HuH-7 (cell line): ENCODE measurements at regions not wholly inside any gene's neighbourhood (a gene's known extent, or its start where the extent isn't known, plus 50 kb on each side); places are given as distances from the start of the nearest gene placed in this dataset.
"Not testable (repeated sequence)": the region's sequence is repeated elsewhere in the genome, so short reads cannot be mapped to it uniquely, and the experiment has no call there.

Experiments
- DNase-seq: peaks from one replicate; pipeline ENCODE4 v3.0.0; 2011; ENCODE audit warnings: low spot score

DNA sequence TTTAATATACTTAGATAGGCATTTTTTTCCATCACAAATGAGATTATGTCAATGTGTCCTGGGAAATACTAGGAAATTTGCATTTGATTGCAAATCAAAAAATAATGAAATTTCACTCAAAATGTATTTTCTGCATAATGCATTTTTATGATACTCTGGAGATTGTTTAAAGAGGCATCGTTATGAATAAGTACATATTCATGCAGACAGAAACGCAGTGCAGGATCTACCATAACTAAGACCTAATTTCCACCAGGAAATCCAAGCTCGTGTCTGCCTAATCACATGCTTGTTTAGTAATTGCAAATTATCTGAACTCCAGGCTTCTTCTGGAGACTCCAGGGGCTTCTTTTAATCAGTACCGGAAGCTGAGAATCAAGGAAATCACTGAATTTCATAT is 163.5 kb upstream of the MXRA5 start:
- DNase-seq: no peak

- no peak for DNase-seq
These were observed 158.5 kb upstream of the MXRA5 start for GRCh38 chrX:3504916-3505315.

GRCh38 chrX:3501833-3502535 is 155.5 kb upstream of the MXRA5 start:
- no peak for DNase-seq

- DNase-seq: not testable (repeated sequence)
These were observed 149.7 kb upstream of the MXRA5 start for GRCh38 chrX:3495836-3496769.

- DNase-seq: no peak
These were observed 147.2 kb upstream of the MXRA5 start for GRCh38 chrX:3493605-3494004.

DNA sequence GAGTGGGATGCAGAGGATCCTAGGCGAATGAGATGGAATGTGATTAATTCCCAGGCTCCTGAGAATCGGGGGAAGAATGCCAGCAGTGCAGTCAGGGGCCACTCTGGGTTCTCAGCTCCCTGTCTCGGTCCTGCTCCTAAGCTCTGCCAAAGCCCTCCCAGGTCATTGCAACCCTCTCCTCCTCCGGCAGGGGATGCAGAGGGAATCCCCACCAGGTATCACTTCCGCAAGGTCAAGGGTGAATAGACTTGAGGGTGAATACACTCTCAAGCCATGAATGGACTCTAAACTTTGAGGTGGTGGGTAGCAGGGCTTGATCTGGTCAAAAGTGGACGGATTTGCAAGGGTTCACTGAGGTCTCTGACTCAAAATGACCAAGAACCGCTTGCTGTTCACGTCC is 139.3 kb upstream of the MXRA5 start:
- peak; percentile 1 for DNase-seq

DNA sequence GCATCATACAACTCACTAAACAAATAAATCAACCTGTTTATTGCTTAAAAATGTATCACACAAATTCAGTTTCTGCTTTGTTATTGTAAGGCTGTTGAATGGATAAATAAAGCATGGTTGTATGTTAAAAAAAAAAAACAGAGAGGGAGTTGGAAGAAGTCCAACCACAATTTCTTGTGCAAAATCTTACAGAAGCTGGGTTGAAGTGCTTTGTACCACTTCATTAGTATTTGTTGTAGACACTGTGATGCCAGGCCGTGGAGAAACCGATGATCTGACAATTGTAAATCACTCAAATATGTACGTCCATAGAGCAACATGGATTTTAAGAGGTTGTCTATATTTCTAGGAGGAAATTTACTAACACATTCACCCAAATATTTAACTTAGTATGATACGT is 132.6 kb upstream of the MXRA5 start:
- no peak for DNase-seq

- no peak for DNase-seq
These were observed 130.5 kb upstream of the MXRA5 start for GRCh38 chrX:3476973-3477372.

DNA sequence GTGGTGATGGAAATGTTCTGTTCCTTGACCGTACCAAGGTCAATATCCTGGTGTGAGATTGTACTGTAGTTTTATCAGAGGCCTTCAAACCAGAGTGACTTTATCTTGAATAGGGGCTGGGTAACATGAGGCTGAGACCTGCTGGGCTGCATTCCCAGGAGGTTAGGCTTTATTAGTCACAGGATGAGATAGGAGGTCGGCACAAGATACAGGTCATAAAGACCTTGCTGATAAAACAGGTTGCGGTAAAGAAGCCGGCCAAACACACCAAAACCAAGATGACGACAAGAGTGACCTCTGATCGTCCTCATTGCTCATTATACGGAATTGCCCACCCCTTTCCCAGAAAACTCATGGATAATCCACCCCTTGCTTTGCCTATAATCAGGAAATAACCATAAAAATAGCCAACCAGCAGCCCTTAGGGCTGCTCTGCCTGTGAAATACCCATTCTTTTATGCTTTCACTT is 123.8 kb upstream of the MXRA5 start:
- DNase-seq: not testable (repeated sequence)

DNA sequence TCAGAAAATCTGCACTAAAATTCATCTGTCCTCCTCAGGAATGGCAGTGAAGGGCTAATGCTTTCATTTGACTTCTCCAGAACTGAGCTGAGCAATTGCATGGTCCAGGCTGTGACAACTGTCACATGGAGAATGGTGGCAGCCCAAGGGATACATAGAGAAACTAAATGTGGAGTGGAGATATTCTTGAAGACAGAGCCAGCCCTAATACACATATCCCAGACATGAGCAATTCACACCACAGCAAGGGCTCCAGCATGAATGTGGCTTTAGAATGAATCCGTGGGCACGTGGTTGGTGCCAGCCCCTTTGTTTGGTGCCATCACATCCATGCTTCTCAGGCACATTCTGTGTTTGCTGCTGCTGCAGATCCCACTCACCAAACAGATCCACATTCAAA is 121.6 kb upstream of the MXRA5 start:
- DNase-seq: no peak

GRCh38 chrX:3465017-3465416 is 118.6 kb upstream of the MXRA5 start:
- no peak for DNase-seq

GRCh38 chrX:3462166-3462508 is 115.7 kb upstream of the MXRA5 start:
- DNase-seq: no peak

DNA sequence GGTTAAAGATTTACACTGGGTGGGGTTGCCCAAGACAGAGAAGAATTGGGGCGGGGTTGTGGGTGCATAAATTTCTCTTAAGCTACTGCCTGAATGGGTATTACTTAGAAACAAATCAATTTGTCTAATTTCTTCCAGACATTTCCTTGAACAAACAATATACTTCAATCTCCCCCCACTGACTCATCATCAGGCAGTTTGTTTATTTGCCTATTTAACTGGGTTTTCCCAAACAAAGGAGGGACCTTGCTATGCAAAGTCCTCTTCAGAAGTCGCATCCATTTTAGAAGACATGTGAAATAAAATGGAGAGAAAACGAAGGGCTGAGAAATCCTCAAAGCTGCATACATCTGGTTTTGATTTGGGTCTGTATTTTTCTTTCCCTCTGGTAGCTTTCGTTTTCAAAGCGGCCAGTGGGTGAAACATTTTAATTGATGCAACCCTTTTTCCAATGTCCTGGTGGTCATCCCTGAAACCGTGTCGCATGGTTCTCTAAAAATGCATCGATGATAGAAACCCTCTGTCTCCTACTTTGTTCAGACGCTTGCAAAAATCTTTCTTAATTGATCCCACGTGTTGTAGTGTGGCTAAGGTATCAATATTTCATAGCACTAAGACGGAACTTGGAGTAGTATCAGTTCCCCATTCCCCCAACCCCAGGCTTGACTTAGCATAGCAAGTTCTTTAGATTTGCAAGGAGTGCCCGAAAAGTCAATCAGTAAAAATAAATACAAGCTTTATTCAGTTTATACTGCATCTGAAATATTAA is 115.1 kb upstream of the MXRA5 start:
- DNase-seq: no peak

DNA sequence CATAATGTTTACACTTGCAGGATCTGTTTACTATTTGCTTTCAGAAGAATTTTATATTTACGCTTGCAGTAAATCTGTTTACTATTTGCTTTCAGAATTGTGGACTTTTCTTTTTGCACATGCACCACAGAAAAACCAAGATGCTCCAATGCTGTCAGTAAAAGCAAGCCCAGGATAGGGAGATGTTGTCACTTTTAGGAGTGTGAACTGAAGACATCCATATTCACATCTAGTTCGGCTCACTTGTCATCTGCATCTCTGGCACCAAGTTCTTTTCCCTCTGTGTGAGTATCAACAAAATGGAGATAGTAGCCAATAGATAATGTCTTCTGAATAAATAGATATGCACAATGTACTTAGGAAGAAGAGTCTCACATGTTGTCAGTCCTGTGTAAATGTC is 109.3 kb upstream of the MXRA5 start:
- DNase-seq: no peak

DNA sequence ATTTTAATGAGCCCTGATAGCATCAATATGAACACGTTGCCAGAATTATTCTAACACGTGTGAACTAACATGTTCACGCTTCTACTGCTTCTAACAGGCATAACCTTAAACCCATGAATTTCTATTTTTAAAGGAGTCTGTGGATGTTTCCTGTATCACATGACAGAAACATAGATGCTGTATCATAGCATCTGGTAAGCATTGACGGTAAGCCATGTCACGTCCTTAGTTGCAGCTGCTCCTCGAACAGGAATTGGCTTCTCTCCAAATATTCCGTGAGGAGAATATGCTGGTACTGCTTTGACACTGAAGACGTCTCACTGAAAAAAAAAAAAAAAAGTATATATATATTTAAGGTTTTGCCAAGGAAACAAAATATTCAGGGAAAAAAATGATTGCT is 105.1 kb upstream of the MXRA5 start:
- no peak for DNase-seq

DNA sequence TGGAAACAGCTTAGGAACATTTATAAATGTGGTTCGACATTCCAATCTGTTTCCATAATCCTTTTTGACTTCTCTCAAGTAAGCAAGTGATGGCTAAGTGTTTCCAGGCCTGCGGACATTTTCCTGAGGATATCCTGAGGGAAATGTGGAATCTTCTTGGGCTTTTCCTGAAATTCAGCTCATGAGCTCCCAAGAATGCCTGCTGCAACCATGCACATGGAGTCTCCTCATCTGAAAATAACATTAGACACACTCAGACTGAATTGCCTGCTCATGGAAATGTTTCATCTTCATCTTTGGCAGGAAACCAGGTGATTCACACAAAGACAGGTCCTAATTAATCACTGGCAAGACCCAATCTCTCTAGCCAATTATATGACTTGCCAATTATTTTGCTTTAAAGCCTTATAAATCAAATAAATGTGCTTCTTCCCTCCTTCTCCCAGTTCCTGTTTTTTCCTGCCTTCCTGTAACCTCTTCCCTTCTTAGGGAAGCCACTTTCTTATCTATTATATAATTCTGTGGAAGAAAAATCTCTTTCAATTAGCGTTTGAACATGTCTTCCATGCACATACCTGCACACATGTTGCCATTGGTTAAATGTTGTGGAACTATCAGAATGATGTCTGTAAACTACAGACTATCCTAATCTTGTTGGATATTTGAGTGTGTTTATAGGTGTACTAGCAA is 104.6 kb upstream of the MXRA5 start:
- no peak for DNase-seq

DNA sequence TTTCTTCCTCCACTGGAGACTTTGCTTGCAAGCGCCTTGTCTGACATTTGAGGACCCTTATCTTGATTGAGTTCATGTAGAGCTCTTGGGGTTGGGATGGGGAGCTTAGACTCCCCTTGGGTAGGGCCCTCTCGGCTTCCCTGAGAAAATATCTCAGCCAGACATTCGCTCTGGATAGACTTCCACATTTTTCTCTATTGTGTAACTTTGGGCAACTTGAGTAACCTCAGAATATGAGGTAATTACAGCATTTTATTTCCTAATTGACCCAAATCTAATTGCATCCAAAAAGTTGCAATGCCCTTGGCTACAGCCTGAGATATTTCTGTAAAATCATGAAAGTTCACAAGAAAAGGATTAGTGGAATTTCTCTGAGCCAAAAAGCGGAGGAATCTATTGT is 102.8 kb upstream of the MXRA5 start:
- DNase-seq: no peak

DNA sequence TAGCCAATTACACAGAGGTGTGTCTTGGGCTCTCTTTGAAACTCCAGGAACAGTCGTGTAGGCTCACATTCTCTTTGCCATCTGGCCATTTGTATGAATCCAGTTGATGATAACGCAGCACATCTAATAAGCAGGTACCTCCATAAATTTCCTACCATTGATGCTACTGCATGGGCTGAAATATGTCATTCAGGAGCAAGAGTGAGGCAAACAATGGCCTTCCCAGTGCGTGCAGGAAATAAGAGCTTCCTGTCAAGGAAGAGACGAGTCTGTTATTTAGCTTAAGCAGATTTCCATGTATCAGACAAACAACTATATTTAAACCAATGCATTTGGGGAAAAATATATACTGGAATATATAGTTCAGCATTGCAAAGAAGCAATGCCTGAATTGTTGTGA is 102.1 kb upstream of the MXRA5 start:
- DNase-seq: no peak

- no peak for DNase-seq
These were observed 99.5 kb upstream of the MXRA5 start for GRCh38 chrX:3445806-3446490.

DNA sequence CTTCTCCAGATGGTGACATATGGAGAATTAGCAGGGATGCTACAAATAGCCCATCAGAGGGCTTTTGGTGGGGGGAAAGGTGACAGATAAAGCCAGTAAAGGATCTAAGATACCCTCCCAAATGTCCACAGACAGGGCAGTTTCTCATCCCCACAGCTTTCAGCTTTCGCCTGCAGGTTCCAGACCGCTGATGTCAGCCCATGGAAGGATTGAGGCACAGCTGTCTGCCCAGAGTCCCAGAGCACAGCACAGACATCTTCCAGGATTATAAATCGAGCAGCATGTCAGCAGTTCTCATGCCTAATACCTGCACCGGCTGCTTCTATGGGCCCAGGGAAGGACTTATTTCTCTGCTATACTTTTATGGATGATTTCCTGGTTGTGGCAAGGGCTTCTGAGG is 96.7 kb upstream of the MXRA5 start:
- no peak for DNase-seq

- DNase-seq: no peak
These were observed 96.2 kb upstream of the MXRA5 start for GRCh38 chrX:3442691-3443090.

DNA sequence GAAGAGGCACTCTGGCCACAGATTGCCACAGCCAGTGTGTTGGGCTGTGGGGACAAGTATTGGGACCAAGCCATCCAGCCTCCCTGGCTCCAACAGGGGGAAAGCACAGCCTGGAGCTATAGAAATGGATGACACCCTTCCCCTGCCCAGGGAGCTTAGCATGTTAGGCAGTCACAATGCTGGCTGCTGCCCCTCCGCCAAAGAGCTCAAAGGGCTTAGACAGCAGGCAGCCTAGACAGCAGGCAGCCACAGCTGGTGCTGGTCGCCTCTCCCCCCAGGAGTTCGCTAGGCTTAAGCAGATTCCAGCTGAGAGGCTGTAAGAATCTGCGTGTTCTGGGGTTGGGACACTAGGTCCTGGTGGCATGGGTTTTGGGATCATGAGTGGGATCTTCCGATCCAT is 94.5 kb upstream of the MXRA5 start:
- no peak for DNase-seq
